ENCODE measurements at regions not wholly inside any gene's neighbourhood (a gene's known extent, or its start where the extent isn't known, plus 50 kb on each side); places are given as distances from the start of the nearest gene placed in this dataset.

DNA sequence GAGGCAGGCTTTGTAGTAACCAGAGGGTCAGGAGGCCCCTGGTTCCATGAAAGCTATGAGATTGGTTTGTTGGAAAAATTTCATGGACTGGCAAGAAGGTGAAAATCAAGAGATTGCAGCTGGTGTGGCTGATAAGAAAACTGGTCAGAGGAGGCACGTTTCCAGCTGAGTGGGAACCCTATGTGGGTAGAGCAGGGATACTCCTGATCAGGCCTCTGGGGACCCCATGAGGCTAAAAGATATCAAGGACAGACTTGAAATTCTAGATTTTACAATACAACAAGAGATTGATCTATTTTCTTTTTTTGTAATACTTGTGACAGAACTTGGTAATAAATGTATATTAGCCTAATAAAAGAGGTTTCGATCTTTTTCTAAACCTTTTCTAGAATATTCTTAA lies 1615.1 kb downstream of the DPP10 start:
- no peak for DNase-seq (ENCODE audit: low read depth)
- TF ChIP-seq, protein P1, sequence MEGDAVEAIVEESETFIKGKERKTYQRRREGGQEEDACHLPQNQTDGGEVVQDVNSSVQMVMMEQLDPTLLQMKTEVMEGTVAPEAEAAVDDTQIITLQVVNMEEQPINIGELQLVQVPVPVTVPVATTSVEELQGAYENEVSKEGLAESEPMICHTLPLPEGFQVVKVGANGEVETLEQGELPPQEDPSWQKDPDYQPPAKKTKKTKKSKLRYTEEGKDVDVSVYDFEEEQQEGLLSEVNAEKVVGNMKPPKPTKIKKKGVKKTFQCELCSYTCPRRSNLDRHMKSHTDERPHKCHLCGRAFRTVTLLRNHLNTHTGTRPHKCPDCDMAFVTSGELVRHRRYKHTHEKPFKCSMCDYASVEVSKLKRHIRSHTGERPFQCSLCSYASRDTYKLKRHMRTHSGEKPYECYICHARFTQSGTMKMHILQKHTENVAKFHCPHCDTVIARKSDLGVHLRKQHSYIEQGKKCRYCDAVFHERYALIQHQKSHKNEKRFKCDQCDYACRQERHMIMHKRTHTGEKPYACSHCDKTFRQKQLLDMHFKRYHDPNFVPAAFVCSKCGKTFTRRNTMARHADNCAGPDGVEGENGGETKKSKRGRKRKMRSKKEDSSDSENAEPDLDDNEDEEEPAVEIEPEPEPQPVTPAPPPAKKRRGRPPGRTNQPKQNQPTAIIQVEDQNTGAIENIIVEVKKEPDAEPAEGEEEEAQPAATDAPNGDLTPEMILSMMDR (IDR thresholded peaks at IDR 0.05; ENCODE audit: low read depth, low read length, missing control alignments): no peak
- no peak overlapping the region for H3K4me3 ChIP-seq (ENCODE audit: low read depth, low read length)
- in situ Hi-C loops (cut with HindIII; ENCODE audit: low sequenced_read_pairs): no loop called here

DNA sequence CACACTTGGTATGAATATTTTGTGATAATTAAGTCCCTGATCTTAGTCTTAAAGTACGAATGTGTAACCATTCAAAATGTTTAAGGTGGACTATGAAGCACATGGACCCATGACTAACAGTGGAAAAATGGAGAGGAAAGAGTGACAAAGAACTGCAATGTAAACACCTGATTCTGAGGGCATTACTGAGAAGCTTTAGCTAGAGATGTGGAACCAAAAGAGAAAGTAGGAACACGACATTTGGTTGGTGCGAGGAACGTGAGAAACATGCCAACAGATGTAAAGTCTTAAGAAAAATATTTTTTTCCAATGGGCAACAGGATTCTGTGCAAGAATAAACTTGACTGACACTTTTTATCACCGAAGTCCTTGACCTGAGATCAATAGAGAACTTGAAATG lies 1618.6 kb downstream of the DPP10 start:
- H3K4me3 ChIP-seq (ENCODE audit: low read depth, low read length): no peak overlapping the region
- in situ Hi-C loops (cut with HindIII; ENCODE audit: low sequenced_read_pairs): no loop called here
- no peak for DNase-seq (ENCODE audit: low read depth)
- TF ChIP-seq, protein P1 (IDR thresholded peaks at IDR 0.05; ENCODE audit: low read depth, low read length, missing control alignments): no peak

GRCh38 chr2:116073731-116074130 lies 1631.3 kb downstream of the DPP10 start:
- no peak for DNase-seq (ENCODE audit: low read depth)
- TF ChIP-seq, protein P1 (IDR thresholded peaks at IDR 0.05; ENCODE audit: low read depth, low read length, missing control alignments): no peak
- H3K4me3 ChIP-seq (ENCODE audit: low read depth, low read length): no peak overlapping the region
- in situ Hi-C loops (cut with HindIII; ENCODE audit: low sequenced_read_pairs): no loop called here

DNA sequence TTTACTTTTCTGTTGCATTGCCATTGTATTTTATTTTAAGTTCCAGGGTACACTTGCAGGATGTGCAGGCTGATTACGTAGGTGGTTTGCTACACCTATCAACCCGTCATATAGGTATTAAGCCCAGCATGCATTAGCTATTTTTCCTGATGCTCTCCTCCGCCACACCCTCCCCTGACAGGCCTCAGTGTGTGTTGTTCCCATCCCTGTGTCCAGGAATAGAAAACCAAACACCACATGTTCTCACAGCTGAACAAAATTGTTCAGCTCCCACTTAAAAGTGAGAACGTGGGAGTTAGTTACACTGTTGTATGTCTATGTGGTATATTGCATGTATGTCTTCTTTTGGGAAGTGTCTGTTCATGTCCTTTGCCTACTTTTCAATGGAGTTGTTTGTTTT lies 1631.7 kb downstream of the DPP10 start:
- no peak for DNase-seq (ENCODE audit: low read depth)
- no peak overlapping the region for H3K4me3 ChIP-seq (ENCODE audit: low read depth, low read length)

GRCh38 chr2:116088236-116088635 lies 1645.8 kb downstream of the DPP10 start:
- in situ Hi-C loops (cut with HindIII; ENCODE audit: low sequenced_read_pairs): no loop called here
- DNase-seq (ENCODE audit: low read depth): no peak

More for the DNA sequence above, 1631.7 kb downstream of the DPP10 start:
- in situ Hi-C loops (cut with HindIII; ENCODE audit: low sequenced_read_pairs): no loop called here
- TF ChIP-seq, protein P1 (IDR thresholded peaks at IDR 0.05; ENCODE audit: low read depth, low read length, missing control alignments): no peak

DNA sequence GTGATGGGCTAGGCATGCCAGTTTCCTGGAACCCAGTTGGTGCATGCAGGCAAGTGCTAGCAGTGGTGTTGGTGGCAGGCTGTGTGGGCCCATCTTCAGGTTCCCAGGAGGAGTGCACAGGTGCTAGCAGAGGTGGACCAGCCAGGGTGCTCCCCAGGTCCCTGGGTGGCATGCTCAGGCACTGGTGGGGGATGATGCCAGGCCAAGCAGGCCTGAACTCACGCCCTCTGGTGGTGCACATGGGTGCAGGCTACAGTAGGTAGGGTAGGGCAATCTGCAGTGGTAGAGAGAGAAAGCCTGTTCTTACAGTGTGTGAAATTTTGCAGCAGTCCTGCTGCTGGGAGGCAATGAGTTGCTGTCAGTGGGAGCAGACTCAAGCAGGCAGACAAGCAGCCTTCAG lies 1651.8 kb downstream of the DPP10 start:
- DNase-seq (ENCODE audit: low read depth): no peak
- in situ Hi-C loops (cut with HindIII; ENCODE audit: low sequenced_read_pairs): no loop called here
- H3K4me3 ChIP-seq (ENCODE audit: low read depth, low read length): no peak overlapping the region
- TF ChIP-seq, protein P1 (IDR thresholded peaks at IDR 0.05; ENCODE audit: low read depth, low read length, missing control alignments): no peak

More at GRCh38 chr2:116088236-116088635, 1645.8 kb downstream of the DPP10 start:
- no peak overlapping the region for H3K4me3 ChIP-seq (ENCODE audit: low read depth, low read length)
- TF ChIP-seq, protein P1 (IDR thresholded peaks at IDR 0.05; ENCODE audit: low read depth, low read length, missing control alignments): no peak

DNA sequence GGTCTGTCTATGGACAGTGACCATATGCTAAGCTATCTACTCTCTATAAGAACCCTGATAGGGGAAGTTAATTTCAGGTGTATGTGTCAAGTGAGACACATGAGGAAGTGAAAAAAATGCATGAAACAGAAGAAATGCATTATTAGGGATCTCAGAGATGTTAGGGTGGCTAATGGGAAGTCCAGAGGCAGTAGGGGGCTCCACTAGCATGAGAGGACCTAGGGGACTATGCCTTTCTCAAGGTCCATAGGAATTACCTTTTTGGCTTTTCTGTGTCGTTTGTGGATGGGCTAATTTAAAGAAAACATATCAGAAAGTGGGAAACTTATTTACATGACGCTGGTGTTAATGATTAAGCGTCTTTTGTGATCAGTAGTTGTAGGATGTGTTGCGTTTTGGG lies 1653.2 kb downstream of the DPP10 start:
- no peak for DNase-seq (ENCODE audit: low read depth)
- no peak overlapping the region for H3K4me3 ChIP-seq (ENCODE audit: low read depth, low read length)
- TF ChIP-seq, protein P1 (IDR thresholded peaks at IDR 0.05; ENCODE audit: low read depth, low read length, missing control alignments): no peak
- in situ Hi-C loops (cut with HindIII; ENCODE audit: low sequenced_read_pairs): no loop called here

All from astrocyte of the cerebellum (primary cell).